HG03097 (cell line): ENCODE measurements at regions not wholly inside any gene's neighbourhood (a gene's known extent, or its start where the extent isn't known, plus 50 kb on each side); places are given as distances from the start of the nearest gene placed in this dataset.

Experiments
- ATAC-seq: cut with Tn5 transposase; IDR thresholded peaks from one replicate; pipeline ENCODE4 v1.9.1; 2021; ENCODE audit not compliant: unreplicated experiment, low FRiP score

- ATAC-seq = no peak
Observed at GRCh38 chr6:88558981-88559380, 392.8 kb upstream of the CNR1 start.

- ATAC-seq = no peak
Observed at GRCh38 chr6:88556663-88557062, 390.5 kb upstream of the CNR1 start.

- no peak for ATAC-seq
Observed at GRCh38 chr6:88548891-88549505, 382.9 kb upstream of the CNR1 start.

GRCh38 chr6:88547768-88548167, 381.6 kb upstream of the CNR1 start:
- no peak for ATAC-seq

GRCh38 chr6:88545991-88546390, 379.8 kb upstream of the CNR1 start:
- ATAC-seq = no peak

GRCh38 chr6:88544986-88545612, 379.0 kb upstream of the CNR1 start:
- ATAC-seq = no peak

- no peak for ATAC-seq
Observed at GRCh38 chr6:88539295-88539764, 373.2 kb upstream of the CNR1 start.

GRCh38 chr6:88538840-88539239, 372.7 kb upstream of the CNR1 start:
- ATAC-seq = no peak

- ATAC-seq = no peak
Observed at GRCh38 chr6:88538130-88538706, 372.1 kb upstream of the CNR1 start.

- no peak for ATAC-seq
Observed at GRCh38 chr6:88536071-88536625, 370.0 kb upstream of the CNR1 start.

- no peak for ATAC-seq
Observed at GRCh38 chr6:88535306-88535705, 369.2 kb upstream of the CNR1 start.

GRCh38 chr6:88532241-88532860, 366.2 kb upstream of the CNR1 start:
- no peak for ATAC-seq

- ATAC-seq = no peak
Observed at GRCh38 chr6:88529726-88530125, 363.6 kb upstream of the CNR1 start.

- ATAC-seq = no peak
Observed at GRCh38 chr6:88520445-88520844, 354.3 kb upstream of the CNR1 start.

GRCh38 chr6:88520017-88520338, 353.8 kb upstream of the CNR1 start:
- ATAC-seq = no peak

- no peak for ATAC-seq
Observed at GRCh38 chr6:88519301-88520016, 353.3 kb upstream of the CNR1 start.

- no peak for ATAC-seq
Observed at GRCh38 chr6:88517737-88518136, 351.6 kb upstream of the CNR1 start.

GRCh38 chr6:88513920-88514319, 347.8 kb upstream of the CNR1 start:
- ATAC-seq = no peak

- ATAC-seq = no peak
Observed at GRCh38 chr6:88513471-88513870, 347.3 kb upstream of the CNR1 start.

GRCh38 chr6:88512951-88513350, 346.8 kb upstream of the CNR1 start:
- no peak for ATAC-seq

- ATAC-seq = no peak
Observed at GRCh38 chr6:88502391-88502790, 336.2 kb upstream of the CNR1 start.
